H9 (cell line): ENCODE measurements at regions not wholly inside any gene's neighbourhood (a gene's known extent, or its start where the extent isn't known, plus 50 kb on each side); places are given as distances from the start of the nearest gene placed in this dataset.

Experiments
- DNase-seq: peaks from one replicate; pipeline ENCODE4 v3.0.0-alpha.2; 2017
- H2AFZ ChIP-seq: one replicate; pipeline ENCODE4 v1.6.1; 2013; ENCODE audit warnings: mild to moderate bottlenecking, low read length, control low read depth, moderate library complexity
- H2AK5ac ChIP-seq: 2 replicates; pipeline ENCODE4 v1.6.1; 2013; ENCODE audit warnings: low read length, control low read depth, mixed read lengths; ENCODE audit not compliant: insufficient read length
- H2BK120ac ChIP-seq: one replicate; pipeline ENCODE4 v1.6.1; 2013; ENCODE audit warnings: low read depth, mild to moderate bottlenecking, low read length, control low read depth, inconsistent platforms; ENCODE audit not compliant: poor library complexity, severe bottlenecking
- H2BK12ac ChIP-seq: 2 replicates; pipeline ENCODE4 v1.6.1; 2013; ENCODE audit warnings: low read length, control low read depth, mixed read lengths, low read depth; ENCODE audit not compliant: insufficient read length
- H2BK15ac ChIP-seq: 2 replicates; pipeline ENCODE4 v1.6.1; 2013; ENCODE audit warnings: low read depth, low read length, control low read depth
- H2BK20ac ChIP-seq: one replicate; pipeline ENCODE4 v1.6.1; 2013; ENCODE audit warnings: low read depth, mild to moderate bottlenecking, low read length, control low read depth, inconsistent platforms; ENCODE audit not compliant: poor library complexity, severe bottlenecking
- H2BK5ac ChIP-seq: 2 replicates; pipeline ENCODE4 v1.6.1; 2013; ENCODE audit warnings: low read length, control low read depth, mixed read lengths; ENCODE audit not compliant: insufficient read length
- H3K14ac ChIP-seq: 2 replicates; pipeline ENCODE4 v1.6.1; 2013; ENCODE audit warnings: low read length, control low read depth; ENCODE audit not compliant: insufficient read depth
- H3K18ac ChIP-seq: 2 replicates; pipeline ENCODE4 v1.6.1; 2013; ENCODE audit warnings: low read depth, mild to moderate bottlenecking, mixed read lengths, low read length, control low read depth; ENCODE audit not compliant: insufficient read length
- H3K23ac ChIP-seq: 2 replicates; pipeline ENCODE4 v1.6.1; 2013; ENCODE audit warnings: low read length, control low read depth, mixed read lengths, low read depth; ENCODE audit not compliant: insufficient read length
- H3K23me2 ChIP-seq: 2 replicates; pipeline ENCODE4 v1.6.1; 2013; ENCODE audit warnings: low read depth, mild to moderate bottlenecking, mixed read lengths, low read length, control low read depth; ENCODE audit not compliant: insufficient read length, poor library complexity, severe bottlenecking
- H3K27ac ChIP-seq: 2 replicates; pipeline ENCODE4 v1.5.1; 2013; ENCODE audit warnings: low read length, control low read depth, mixed read lengths, low read depth; ENCODE audit not compliant: insufficient read length
- H3K27me3 ChIP-seq: 2 replicates; pipeline ENCODE4 v1.6.1; 2013; ENCODE audit warnings: low read length, control low read depth, inconsistent platforms; ENCODE audit not compliant: insufficient read depth
- H3K4ac ChIP-seq: 2 replicates; pipeline ENCODE4 v1.6.1; 2013; ENCODE audit warnings: low read depth, mild to moderate bottlenecking, control low read depth, inconsistent platforms, low read length, moderate library complexity
- H3K4me1 ChIP-seq: 2 replicates; pipeline ENCODE4 v1.6.1; 2013; ENCODE audit warnings: low read length, control low read depth, inconsistent platforms; ENCODE audit not compliant: insufficient read depth
- H3K4me2 ChIP-seq: 2 replicates; pipeline ENCODE4 v1.6.1; 2013; ENCODE audit warnings: low read length, control low read depth, mixed read lengths; ENCODE audit not compliant: insufficient read length, insufficient read depth
- H3K56ac ChIP-seq: 2 replicates; pipeline ENCODE4 v1.6.1; 2013; ENCODE audit warnings: low read depth, mild to moderate bottlenecking, mixed read lengths, low read length, control low read depth; ENCODE audit not compliant: insufficient read length
- H3K79me1 ChIP-seq: 2 replicates; pipeline ENCODE4 v1.6.1; 2013; ENCODE audit warnings: low read depth, mild to moderate bottlenecking, moderate library complexity, low read length, control low read depth, inconsistent platforms; ENCODE audit not compliant: insufficient read depth, poor library complexity, severe bottlenecking
- H3K79me2 ChIP-seq: 2 replicates; pipeline ENCODE4 v1.6.1; 2013; ENCODE audit warnings: low read length, control low read depth, inconsistent platforms; ENCODE audit not compliant: insufficient read depth
- H3K9ac ChIP-seq: 2 replicates; pipeline ENCODE4 v1.6.1; 2013; ENCODE audit warnings: low read length, control low read depth, mixed read lengths; ENCODE audit not compliant: insufficient read length; ENCODE audit errors: extremely low read depth
- H3K9me3 ChIP-seq: one replicate; pipeline ENCODE4 v1.6.1; 2013; ENCODE audit warnings: low read depth, low read length, inconsistent platforms; ENCODE audit not compliant: control insufficient read depth
- H3T11ph ChIP-seq: one replicate; pipeline ENCODE4 v1.6.1; 2013; ENCODE audit warnings: mild to moderate bottlenecking, low read length, control low read depth, inconsistent platforms
- H4K20me1 ChIP-seq: one replicate; pipeline ENCODE4 v1.6.1; 2013; ENCODE audit not compliant: control insufficient read depth, insufficient read length, insufficient read depth
- H4K5ac ChIP-seq: 2 replicates; pipeline ENCODE4 v1.6.1; 2013; ENCODE audit warnings: low read depth, mild to moderate bottlenecking, mixed read lengths, low read length, control low read depth; ENCODE audit not compliant: insufficient read length
- H4K8ac ChIP-seq: replicated peaks from 2 replicates; pipeline ENCODE4 v1.6.1; 2013; ENCODE audit warnings: low read length, control low read depth, mixed read lengths, low read depth; ENCODE audit not compliant: insufficient read length
- H4K91ac ChIP-seq: 2 replicates; pipeline ENCODE4 v1.6.1; 2013; ENCODE audit warnings: low read depth, mild to moderate bottlenecking, moderate library complexity, mixed read lengths, low read length, control low read depth; ENCODE audit not compliant: insufficient read length
- H3K27ac Mint-ChIP-seq, 3 experiments: 2 replicates in 2 of 3; 3 replicates in 1 of 3; pipeline ENCODE4 v1.8.0; 2020 to 2021; ENCODE audit warnings: mixed read lengths in 3 of 3, mild to moderate bottlenecking in 1 of 3, moderate library complexity in 1 of 3
- H3K27me3 Mint-ChIP-seq: 2 replicates; pipeline ENCODE4 v1.8.0; 2021; ENCODE audit warnings: low read depth, mild to moderate bottlenecking, moderate library complexity, mixed read lengths
- H3K36me3 Mint-ChIP-seq, 3 experiments: 2 replicates in 2 of 3; 3 replicates in 1 of 3; pipeline ENCODE4 v1.8.0; 2020 to 2021; ENCODE audit warnings: low read depth in 3 of 3, mixed read lengths in 3 of 3; ENCODE audit not compliant: insufficient read depth in 1 of 3
- H3K4me1 Mint-ChIP-seq, 2 experiments: 2 replicates each; pipeline ENCODE4 v1.8.0; 2020; ENCODE audit warnings: mixed read lengths in 2 of 2
- H3K4me3 Mint-ChIP-seq, 2 experiments: 2 replicates in 1 of 2; 3 replicates in 1 of 2; pipeline ENCODE4 v1.8.0; 2020 to 2021; ENCODE audit warnings: mild to moderate bottlenecking in 2 of 2, mixed read lengths in 2 of 2, moderate library complexity in 1 of 2
- H3K9me3 Mint-ChIP-seq, 2 experiments: 2 replicates in 1 of 2; 3 replicates in 1 of 2; pipeline ENCODE4 v1.8.0; 2020; ENCODE audit warnings: mild to moderate bottlenecking in 2 of 2, mixed read lengths in 2 of 2, moderate library complexity in 1 of 2
- TF ChIP-seq, protein P1 (sequence below): fragments of 200-600 bp; sonication (generic); conservative IDR thresholded peaks from 3 replicates; pipeline ENCODE4 v1.8.0; 2021; ENCODE audit warnings: antibody characterized with exemption, mild to moderate bottlenecking

DNA sequence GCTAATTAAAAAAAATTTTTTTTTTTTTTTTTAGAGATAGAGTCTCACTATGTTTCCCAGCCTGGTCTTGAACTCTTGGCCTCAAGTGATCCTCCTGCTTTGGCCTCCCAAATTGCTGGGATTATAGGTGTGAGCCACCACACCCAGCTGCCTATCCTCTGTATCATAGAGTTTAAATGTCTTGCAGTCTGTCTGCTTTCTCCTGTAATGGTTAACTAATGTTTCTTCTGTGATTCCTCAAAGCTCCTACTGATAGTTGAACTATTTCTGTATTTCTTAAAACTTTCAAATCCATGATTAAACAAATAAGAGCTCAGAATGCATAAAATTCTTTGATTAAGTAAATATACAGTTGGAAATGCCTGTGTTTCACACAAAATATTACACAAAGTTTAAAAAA lies 115.4 kb upstream of the TPM1 start:
- no peak overlapping the region for H2BK12ac ChIP-seq
- H3K14ac ChIP-seq = no peak overlapping the region
- H2AFZ ChIP-seq = no peak overlapping the region
- H4K91ac ChIP-seq = no peak overlapping the region
- Mint-ChIP-seq H3K4me1 (peaks cover 5 to 11% of the 10 kb centered on the region in 2 experiments; a peak in 3 of 4 replicates), H3K4me3 (no peak overlapping the region), H3K27ac (no peak overlapping the region), H3K27me3 (no peaks in the 10 kb centered on the region), H3K9me3 (no peaks in the 10 kb centered on the region), H3K36me3 (no peaks in the 10 kb centered on the region)
- no peak overlapping the region for H2AK5ac ChIP-seq
- no peak overlapping the region for H2BK120ac ChIP-seq
- DNase-seq = no peak
- H2BK15ac ChIP-seq = no peak overlapping the region
- H2BK20ac ChIP-seq = no peak overlapping the region
- no peaks in the 10 kb centered on the region for H3K23me2 ChIP-seq
- no peaks in the 10 kb centered on the region for H3K9me3 ChIP-seq
- no peak overlapping the region for H3K56ac ChIP-seq
- H3K23ac ChIP-seq = no peak overlapping the region
- H3K4me1 ChIP-seq = no peaks in the 10 kb centered on the region
- H3K79me1 ChIP-seq = no peaks in the 10 kb centered on the region
- no peak overlapping the region for H3K27ac ChIP-seq
- H3K4me2 ChIP-seq = no peak overlapping the region
- TF ChIP-seq, protein P1, sequence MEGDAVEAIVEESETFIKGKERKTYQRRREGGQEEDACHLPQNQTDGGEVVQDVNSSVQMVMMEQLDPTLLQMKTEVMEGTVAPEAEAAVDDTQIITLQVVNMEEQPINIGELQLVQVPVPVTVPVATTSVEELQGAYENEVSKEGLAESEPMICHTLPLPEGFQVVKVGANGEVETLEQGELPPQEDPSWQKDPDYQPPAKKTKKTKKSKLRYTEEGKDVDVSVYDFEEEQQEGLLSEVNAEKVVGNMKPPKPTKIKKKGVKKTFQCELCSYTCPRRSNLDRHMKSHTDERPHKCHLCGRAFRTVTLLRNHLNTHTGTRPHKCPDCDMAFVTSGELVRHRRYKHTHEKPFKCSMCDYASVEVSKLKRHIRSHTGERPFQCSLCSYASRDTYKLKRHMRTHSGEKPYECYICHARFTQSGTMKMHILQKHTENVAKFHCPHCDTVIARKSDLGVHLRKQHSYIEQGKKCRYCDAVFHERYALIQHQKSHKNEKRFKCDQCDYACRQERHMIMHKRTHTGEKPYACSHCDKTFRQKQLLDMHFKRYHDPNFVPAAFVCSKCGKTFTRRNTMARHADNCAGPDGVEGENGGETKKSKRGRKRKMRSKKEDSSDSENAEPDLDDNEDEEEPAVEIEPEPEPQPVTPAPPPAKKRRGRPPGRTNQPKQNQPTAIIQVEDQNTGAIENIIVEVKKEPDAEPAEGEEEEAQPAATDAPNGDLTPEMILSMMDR = no peak
- H3T11ph ChIP-seq = no peak overlapping the region
- no peaks in the 10 kb centered on the region for H3K79me2 ChIP-seq
- no peak overlapping the region for H2BK5ac ChIP-seq
- no peak overlapping the region for H4K5ac ChIP-seq
- no peak overlapping the region for H4K8ac ChIP-seq
- H3K4ac ChIP-seq = no peak overlapping the region
- no peaks in the 10 kb centered on the region for H4K20me1 ChIP-seq
- H3K9ac ChIP-seq = no peak overlapping the region
- H3K27me3 ChIP-seq = no peaks in the 10 kb centered on the region
- H3K18ac ChIP-seq = no peak overlapping the region
